Fibroblast of lung (primary cell): ENCODE measurements at regions not wholly inside any gene's neighbourhood (a gene's known extent, or its start where the extent isn't known, plus 50 kb on each side); places are given as distances from the start of the nearest gene placed in this dataset.
A peak's percentile ranks its signal among the peaks of the same experiment; 100 is the strongest.

ENCODE experiments used
- DNase-seq, 2 donors: peaks; one replicate each; pipeline versions ENCODE4 v3.0.0 to v3.0.0-alpha.2; 2010; ENCODE audit warnings: low read depth in 2 of 2
- H2AFZ ChIP-seq: 2 replicates; pipeline ENCODE4 v1.5.1; 2012; ENCODE audit warnings: low read length, control low read depth, inconsistent platforms
- H3K27ac ChIP-seq: 2 replicates; pipeline ENCODE4 v1.5.1; 2011; ENCODE audit warnings: low read length, control low read depth; ENCODE audit not compliant: insufficient read depth
- H3K27me3 ChIP-seq: 2 replicates; pipeline ENCODE4 v1.5.1; 2011; ENCODE audit warnings: mild to moderate bottlenecking, low read length; ENCODE audit not compliant: control insufficient read depth, insufficient read depth
- H3K36me3 ChIP-seq: 2 replicates; pipeline ENCODE4 v1.5.1; 2011; ENCODE audit warnings: low read length; ENCODE audit not compliant: control insufficient read depth, insufficient read depth
- H3K4me1 ChIP-seq: 2 replicates; pipeline ENCODE4 v1.5.1; 2011; ENCODE audit warnings: low read length; ENCODE audit not compliant: control insufficient read depth, insufficient read depth; ENCODE audit errors: extremely low read depth
- H3K4me2 ChIP-seq: 2 replicates; pipeline ENCODE4 v1.5.1; 2011; ENCODE audit warnings: low read length, control low read depth; ENCODE audit not compliant: insufficient read depth; ENCODE audit errors: extremely low read depth
- H3K4me3 ChIP-seq, 4 experiments: fragments of 200-600 bp in 1 of 4; sonication (generic) in 1 of 4; replicated peaks in 1 of 4; 2 replicates each; pipeline ENCODE4 v1.5.1; 2011 to 2016; ENCODE audit warnings: low read length in 4 of 4, low read depth in 3 of 4, mild to moderate bottlenecking in 3 of 4, control low read depth in 2 of 4, inconsistent platforms in 1 of 4, mixed read lengths in 1 of 4; ENCODE audit not compliant: insufficient read depth in 1 of 4; ENCODE audit errors: control extremely low read depth in 1 of 4
- H3K79me2 ChIP-seq: 2 replicates; pipeline ENCODE4 v1.5.1; 2012; ENCODE audit warnings: mild to moderate bottlenecking, low read length, inconsistent platforms; ENCODE audit not compliant: control insufficient read depth, insufficient read depth
- H3K9ac ChIP-seq: 2 replicates; pipeline ENCODE4 v1.5.1; 2011; ENCODE audit warnings: mild to moderate bottlenecking, low read length, control low read depth; ENCODE audit not compliant: insufficient read depth
- H3K9me3 ChIP-seq: 2 replicates; pipeline ENCODE4 v1.5.1; 2012; ENCODE audit warnings: low read depth, low read length; ENCODE audit not compliant: control insufficient read depth, insufficient read depth
- H4K20me1 ChIP-seq: 2 replicates; pipeline ENCODE4 v1.5.1; 2011; ENCODE audit warnings: low read length; ENCODE audit not compliant: control insufficient read depth, insufficient read depth; ENCODE audit errors: extremely low read depth
- CTCF ChIP-seq, 2 donors: IDR thresholded peaks in 1 of 2; conservative IDR thresholded peaks in 1 of 2; 1 replicate in 1 of 2; 2 replicates in 1 of 2; pipeline ENCODE4 v1.5.1; 2011 to 2012; ENCODE audit warnings: low read length in 2 of 2, control low read depth in 1 of 2, inconsistent platforms in 1 of 2, low read depth in 1 of 2, mild to moderate bottlenecking in 1 of 2
- EZH2 ChIP-seq: IDR thresholded peaks from 2 replicates; pipeline ENCODE4 v1.5.1; 2012; ENCODE audit warnings: low read length, control low read depth, mild to moderate bottlenecking; ENCODE audit errors: missing control alignments

GRCh38 chr1:234716908-234717375 is 107.0 kb upstream of the IRF2BP2 start:
- Histone ChIP-seq H2AFZ (peak overlapping the region; percentile 93), H3K9ac (no peak overlapping the region), H3K79me2 (no peaks in the 10 kb centered on the region), H3K4me3 (no peak overlapping the region), H3K4me1 (peaks cover 17% of the 10 kb centered on the region), H3K4me2 (no peak overlapping the region), H4K20me1 (no peaks in the 10 kb centered on the region), H3K27ac (peak overlapping the region; percentile 17), H3K9me3 (no peaks in the 10 kb centered on the region), H3K36me3 (no peaks in the 10 kb centered on the region), H3K27me3 (no peaks in the 10 kb centered on the region)
- DNase-seq = peak in 1 of 2 donors; percentile 42
- TF ChIP-seq CTCF (conservative IDR thresholded peaks at IDR 0.05 in 1 of 2, IDR thresholded peaks at IDR 0.05 in 1 of 2; ENCODE audit: low read depth in 1 of 2, low read length in 2 of 2) (no peak), EZH2 (no peak)

DNA sequence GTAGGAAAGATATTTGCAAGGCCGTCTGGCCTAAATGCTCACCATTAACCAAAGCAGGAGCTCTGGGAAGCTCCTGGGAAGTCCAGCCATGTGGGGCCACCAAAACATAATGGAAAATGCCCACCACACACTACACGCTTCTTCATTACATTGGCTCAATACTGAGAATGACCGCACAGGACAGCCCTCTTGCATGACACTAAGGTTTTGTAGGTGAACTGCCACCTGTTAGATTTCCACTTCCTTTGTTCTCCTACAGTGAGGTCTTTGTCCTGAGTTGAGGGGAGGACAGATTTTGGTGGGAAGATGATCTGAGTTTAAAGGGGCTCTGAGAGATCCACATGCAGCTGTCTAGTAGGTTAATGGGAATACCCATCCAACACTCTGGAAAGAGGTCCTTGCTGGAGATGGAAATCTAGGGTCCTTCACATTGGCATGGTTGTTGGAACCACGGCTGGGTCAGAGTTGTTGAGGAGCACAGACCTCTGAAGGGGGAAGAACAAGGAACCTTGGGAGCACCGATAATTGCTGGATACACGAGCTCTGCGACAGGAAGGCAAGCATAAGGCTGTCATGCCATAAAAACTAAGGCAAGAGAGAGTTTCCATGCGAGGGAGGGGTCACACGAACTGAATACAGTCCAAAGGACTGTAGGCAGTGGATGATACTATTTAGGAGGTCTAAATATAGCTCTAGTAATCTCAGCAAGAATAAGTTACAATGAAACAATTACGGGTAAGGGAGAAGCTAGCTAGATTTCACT is 105.5 kb upstream of the IRF2BP2 start:
- Histone ChIP-seq H2AFZ (no peak overlapping the region), H3K4me1 (peaks cover 10% of the 10 kb centered on the region), H3K4me2 (no peak overlapping the region), H3K79me2 (no peaks in the 10 kb centered on the region), H3K27me3 (no peaks in the 10 kb centered on the region), H4K20me1 (no peaks in the 10 kb centered on the region), H3K9ac (no peak overlapping the region), H3K9me3 (no peaks in the 10 kb centered on the region), H3K36me3 (no peaks in the 10 kb centered on the region), H3K4me3 (no peak overlapping the region), H3K27ac (no peak overlapping the region)
- DNase-seq = no peak
- TF ChIP-seq EZH2 (no peak), CTCF (conservative IDR thresholded peaks at IDR 0.05 in 1 of 2, IDR thresholded peaks at IDR 0.05 in 1 of 2; ENCODE audit: low read depth in 1 of 2, low read length in 2 of 2) (no peak)

- H3K9me3 ChIP-seq = no peaks in the 10 kb centered on the region
- H4K20me1 ChIP-seq = no peaks in the 10 kb centered on the region
- H3K4me2 ChIP-seq = no peak overlapping the region
- no peak overlapping the region for H2AFZ ChIP-seq
- H3K36me3 ChIP-seq = no peaks in the 10 kb centered on the region
- peaks cover 8% of the 10 kb centered on the region for H3K4me1 ChIP-seq
- no peak overlapping the region for H3K4me3 ChIP-seq
- H3K9ac ChIP-seq = no peak overlapping the region
- no peak for DNase-seq
- no peaks in the 10 kb centered on the region for H3K27me3 ChIP-seq
- TF ChIP-seq EZH2 (no peak), CTCF (conservative IDR thresholded peaks at IDR 0.05 in 1 of 2, IDR thresholded peaks at IDR 0.05 in 1 of 2; ENCODE audit: low read depth in 1 of 2, low read length in 2 of 2) (no peak)
- no peak overlapping the region for H3K27ac ChIP-seq
- H3K79me2 ChIP-seq = no peaks in the 10 kb centered on the region
Observed at GRCh38 chr1:234713859-234714258, 103.9 kb upstream of the IRF2BP2 start.
